GM12891 (cell line): ENCODE measurements at regions not wholly inside any gene's neighbourhood (a gene's known extent, or its start where the extent isn't known, plus 50 kb on each side); places are given as distances from the start of the nearest gene placed in this dataset.

Experiments
- PAX5 ChIP-seq: IDR thresholded peaks from 2 replicates; pipeline ENCODE4 v1.6.1; 2011; ENCODE audit warnings: low read length, moderate library complexity, mild to moderate bottlenecking; ENCODE audit not compliant: insufficient read depth, severe bottlenecking
- POLR2A ChIP-seq: IDR thresholded peaks from 2 replicates; pipeline ENCODE4 v1.6.1; 2011; ENCODE audit warnings: low read depth, low read length, control low read depth
- POLR2AphosphoS5 ChIP-seq: IDR thresholded peaks from 2 replicates; pipeline ENCODE4 v1.6.1; 2011; ENCODE audit warnings: low read depth, low read length, control low read depth
- TAF1 ChIP-seq: IDR thresholded peaks from 2 replicates; pipeline ENCODE4 v1.6.1; 2011; ENCODE audit warnings: low read depth, low read length, control low read depth

DNA sequence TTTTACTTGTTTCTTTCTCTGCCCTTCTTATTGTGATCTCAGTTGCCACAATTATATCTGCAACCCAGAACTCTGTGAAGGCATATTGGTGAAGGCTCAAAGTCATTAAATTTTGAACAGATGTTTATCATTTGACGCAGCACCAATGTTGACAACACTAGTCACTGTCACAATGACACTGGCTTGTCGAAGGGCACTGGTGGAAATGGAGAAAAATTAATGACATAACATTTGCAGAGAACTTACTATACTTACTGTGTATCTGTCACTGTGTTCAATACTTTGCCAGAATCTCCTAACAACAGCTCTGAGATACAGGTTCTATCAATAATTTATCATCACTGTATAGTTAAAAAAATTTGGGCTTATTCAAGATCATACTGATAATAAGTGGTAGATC, 1213.7 kb downstream of the NCAM2 start:
- TF ChIP-seq POLR2A: no peak
- TF ChIP-seq POLR2AphosphoS5: no peak
- no peak for TF ChIP-seq TAF1
- no peak for TF ChIP-seq PAX5
